Rectal smooth muscle tissue (tissue), 1 donor: ENCODE measurements at regions not wholly inside any gene's neighbourhood (a gene's known extent, or its start where the extent isn't known, plus 50 kb on each side); places are given as distances from the start of the nearest gene placed in this dataset.

ENCODE experiments used
- H3K27ac ChIP-seq: one replicate; pipeline ENCODE4 v1.7.0; 2013; ENCODE audit warnings: low read depth, low read length, inconsistent platforms
- H3K27me3 ChIP-seq: one replicate; pipeline ENCODE4 v1.7.0; 2013; ENCODE audit warnings: low read length; ENCODE audit not compliant: control insufficient read depth, insufficient read depth
- H3K36me3 ChIP-seq: one replicate; pipeline ENCODE4 v1.7.0; 2013; ENCODE audit warnings: low read length; ENCODE audit not compliant: control insufficient read depth, insufficient read depth
- H3K4me1 ChIP-seq: one replicate; pipeline ENCODE4 v1.7.0; 2013; ENCODE audit warnings: low read length; ENCODE audit not compliant: control insufficient read depth, insufficient read depth
- H3K4me3 ChIP-seq: one replicate; pipeline ENCODE4 v1.7.0; 2013; ENCODE audit warnings: low read length
- H3K9ac ChIP-seq: one replicate; pipeline ENCODE4 v1.7.0; 2013; ENCODE audit warnings: low read length

DNA sequence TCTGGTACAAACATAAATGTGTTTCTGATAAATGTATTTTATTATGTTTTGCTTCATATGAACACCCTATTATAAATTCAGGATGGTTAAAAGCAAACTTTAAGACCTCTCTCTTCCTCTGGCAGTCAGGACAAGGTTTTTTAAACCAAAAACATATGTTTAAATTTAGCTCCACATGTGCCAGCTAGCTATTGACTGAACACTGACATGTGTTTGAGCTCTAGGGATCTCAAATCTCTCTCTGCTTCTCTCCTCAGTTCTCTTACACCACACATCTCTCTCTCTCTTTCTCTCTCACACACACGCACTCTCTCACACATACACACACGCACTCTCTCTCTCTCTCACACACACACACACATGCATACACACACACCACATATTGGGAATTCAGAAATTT, 150.1 kb upstream of the RFX3 start:
- H3K9ac ChIP-seq = no peak overlapping the region
- H3K4me1 ChIP-seq = no peaks in the 10 kb centered on the region
- H3K4me3 ChIP-seq = no peak overlapping the region
- no peaks in the 10 kb centered on the region for H3K27me3 ChIP-seq
- no peak overlapping the region for H3K27ac ChIP-seq
- no peaks in the 10 kb centered on the region for H3K36me3 ChIP-seq

DNA sequence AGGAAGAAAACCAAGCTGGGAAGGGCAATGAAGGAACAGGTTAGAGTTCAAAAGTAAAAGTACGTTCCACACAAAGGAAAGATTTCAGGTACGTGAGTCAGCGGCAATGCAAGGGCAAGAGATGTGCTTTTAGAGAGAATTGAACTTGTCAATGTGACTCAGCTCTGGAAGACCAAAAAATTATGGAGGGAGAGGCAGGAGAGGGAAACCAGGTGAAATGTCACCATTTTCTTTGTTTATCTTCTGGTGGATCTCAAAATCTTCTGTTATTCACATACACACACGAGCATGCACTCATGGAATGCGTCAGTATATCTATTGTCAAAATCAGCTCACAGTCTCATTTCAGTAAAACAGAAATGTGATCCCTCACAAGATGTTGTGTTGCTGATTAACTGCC, 148.8 kb upstream of the RFX3 start:
- no peak overlapping the region for H3K27ac ChIP-seq
- H3K36me3 ChIP-seq = no peaks in the 10 kb centered on the region
- H3K4me1 ChIP-seq = no peaks in the 10 kb centered on the region
- H3K9ac ChIP-seq = no peak overlapping the region
- H3K4me3 ChIP-seq = no peak overlapping the region
- no peaks in the 10 kb centered on the region for H3K27me3 ChIP-seq

DNA sequence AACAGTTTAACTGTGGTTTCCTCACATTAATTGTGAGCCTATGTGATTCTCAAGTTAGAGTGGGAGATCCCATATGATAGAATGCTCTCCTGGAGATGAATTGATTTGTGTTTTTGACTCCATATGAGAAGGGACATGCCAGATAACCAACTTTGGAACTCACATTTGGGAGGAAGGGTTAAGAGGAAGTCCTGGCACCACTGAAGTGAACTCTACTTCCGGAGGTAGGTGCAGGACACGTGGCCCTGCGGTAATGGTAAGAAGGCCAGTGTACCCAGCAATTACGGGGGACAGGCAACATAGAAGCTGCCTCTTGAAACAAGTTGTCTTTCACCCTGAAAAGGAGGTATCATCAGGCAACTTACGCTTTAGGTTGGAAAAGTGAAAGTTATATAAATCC, 146.6 kb upstream of the RFX3 start:
- no peaks in the 10 kb centered on the region for H3K4me1 ChIP-seq
- H3K36me3 ChIP-seq = no peaks in the 10 kb centered on the region
- H3K4me3 ChIP-seq = no peak overlapping the region
- no peak overlapping the region for H3K9ac ChIP-seq
- no peak overlapping the region for H3K27ac ChIP-seq
- H3K27me3 ChIP-seq = no peaks in the 10 kb centered on the region

DNA sequence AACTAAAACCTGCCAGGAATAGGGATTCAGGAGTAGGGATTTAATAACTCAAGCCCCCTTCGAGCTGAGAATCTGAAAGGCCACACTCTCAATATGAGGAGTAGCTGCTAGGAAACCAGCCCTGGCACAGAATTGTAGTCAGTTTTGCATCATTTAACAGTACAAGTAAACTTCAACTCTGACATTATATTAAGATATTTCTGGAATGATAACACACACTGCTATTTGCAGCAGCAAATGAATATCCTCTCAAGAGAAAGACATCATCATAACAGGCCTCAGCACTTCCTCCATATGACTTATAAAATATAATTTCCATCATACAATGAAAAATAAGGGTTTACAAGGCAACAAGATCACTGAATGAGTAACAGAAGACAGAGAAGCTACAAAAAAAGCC, 138.2 kb upstream of the RFX3 start:
- Histone ChIP-seq H3K27ac (no peak overlapping the region), H3K4me3 (no peak overlapping the region), H3K9ac (no peak overlapping the region), H3K27me3 (no peaks in the 10 kb centered on the region), H3K4me1 (no peaks in the 10 kb centered on the region), H3K36me3 (no peaks in the 10 kb centered on the region)

DNA sequence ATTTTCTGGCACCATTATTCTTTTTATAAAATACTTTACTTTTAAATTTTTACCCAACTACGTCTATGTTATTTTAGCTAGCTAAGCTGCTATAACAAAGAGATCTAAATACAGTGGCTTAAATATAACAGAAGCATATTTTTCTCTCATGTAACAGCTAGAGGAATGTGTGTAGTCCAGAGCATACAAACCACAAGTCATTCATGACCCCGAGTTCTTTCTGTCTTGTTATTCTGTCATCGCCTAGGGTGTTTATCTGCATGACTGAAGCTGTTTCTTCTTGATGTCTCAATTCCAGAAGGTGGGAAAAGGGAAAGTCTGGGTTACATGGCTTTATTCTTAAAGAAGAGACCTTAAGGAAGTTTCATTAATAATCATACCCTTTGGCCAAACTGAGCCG, 136.9 kb upstream of the RFX3 start:
- no peak overlapping the region for H3K4me3 ChIP-seq
- no peak overlapping the region for H3K27ac ChIP-seq
- no peaks in the 10 kb centered on the region for H3K27me3 ChIP-seq
- no peaks in the 10 kb centered on the region for H3K4me1 ChIP-seq
- no peak overlapping the region for H3K9ac ChIP-seq
- no peaks in the 10 kb centered on the region for H3K36me3 ChIP-seq

DNA sequence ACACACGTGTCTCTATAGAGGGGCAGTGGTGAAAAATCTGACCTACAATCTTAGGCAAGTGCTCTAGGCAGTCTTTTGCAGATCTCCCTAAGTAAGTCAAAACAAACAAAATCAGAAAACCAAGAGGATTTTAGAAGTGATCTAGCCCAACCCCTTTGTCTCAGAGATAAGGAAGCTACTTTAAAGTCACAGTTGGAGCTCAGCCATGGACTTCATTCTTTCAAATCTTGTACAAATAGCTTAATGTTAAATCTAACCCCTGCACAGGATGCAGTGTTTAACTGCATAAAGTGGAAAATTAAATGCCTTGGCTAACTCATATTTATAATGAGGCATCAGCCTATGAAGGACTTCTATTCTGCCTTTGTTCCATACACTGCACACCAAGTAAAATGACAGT, 135.1 kb upstream of the RFX3 start:
- H3K27me3 ChIP-seq = no peaks in the 10 kb centered on the region
- H3K4me3 ChIP-seq = no peak overlapping the region
- H3K4me1 ChIP-seq = no peaks in the 10 kb centered on the region
- H3K27ac ChIP-seq = no peak overlapping the region
- H3K9ac ChIP-seq = no peak overlapping the region
- H3K36me3 ChIP-seq = no peaks in the 10 kb centered on the region

DNA sequence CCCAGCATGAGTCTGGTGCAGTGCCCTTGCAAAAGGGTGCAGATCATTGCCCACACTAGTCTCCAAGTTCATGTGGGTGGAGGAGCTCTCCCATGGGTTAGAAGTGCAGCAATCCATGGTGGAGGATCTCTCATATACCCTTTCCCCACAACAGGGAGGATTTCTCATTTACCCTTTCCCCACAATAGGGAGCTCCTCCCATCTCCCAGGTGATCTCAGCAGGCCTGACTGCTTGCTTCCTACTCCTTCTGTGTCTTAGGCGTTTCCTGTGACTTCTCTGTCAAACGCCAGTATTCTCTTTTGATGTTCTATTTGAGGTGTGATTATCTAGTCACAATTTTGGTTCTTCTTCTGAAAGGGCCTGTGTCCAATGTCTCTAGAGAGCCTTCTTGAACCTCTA, 133.8 kb upstream of the RFX3 start:
- no peaks in the 10 kb centered on the region for H3K36me3 ChIP-seq
- H3K27me3 ChIP-seq = no peaks in the 10 kb centered on the region
- H3K4me3 ChIP-seq = no peak overlapping the region
- no peaks in the 10 kb centered on the region for H3K4me1 ChIP-seq
- no peak overlapping the region for H3K9ac ChIP-seq
- no peak overlapping the region for H3K27ac ChIP-seq

DNA sequence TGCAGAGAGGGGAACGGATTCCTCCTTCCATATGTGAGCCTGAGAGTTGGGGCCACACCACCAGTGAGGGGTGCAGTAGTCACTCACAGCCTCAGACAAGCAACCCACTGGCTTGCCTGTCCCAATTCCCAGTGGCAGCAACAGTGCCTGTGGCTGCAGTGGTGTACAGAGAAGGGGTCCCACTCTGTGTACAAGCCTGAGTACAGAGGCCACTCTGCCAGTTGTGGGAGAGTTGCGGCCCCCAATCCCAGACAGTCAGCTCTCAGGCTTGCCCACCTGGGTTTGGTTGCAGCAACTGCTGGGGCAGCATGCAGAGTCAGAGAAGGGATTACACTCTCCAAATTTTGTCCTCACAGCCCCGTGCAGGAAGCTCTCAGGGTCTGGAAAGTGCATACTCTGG, 133.2 kb upstream of the RFX3 start:
- Histone ChIP-seq H3K27ac (no peak overlapping the region), H3K4me1 (no peaks in the 10 kb centered on the region), H3K36me3 (no peaks in the 10 kb centered on the region), H3K9ac (no peak overlapping the region), H3K4me3 (no peak overlapping the region), H3K27me3 (no peaks in the 10 kb centered on the region)

DNA sequence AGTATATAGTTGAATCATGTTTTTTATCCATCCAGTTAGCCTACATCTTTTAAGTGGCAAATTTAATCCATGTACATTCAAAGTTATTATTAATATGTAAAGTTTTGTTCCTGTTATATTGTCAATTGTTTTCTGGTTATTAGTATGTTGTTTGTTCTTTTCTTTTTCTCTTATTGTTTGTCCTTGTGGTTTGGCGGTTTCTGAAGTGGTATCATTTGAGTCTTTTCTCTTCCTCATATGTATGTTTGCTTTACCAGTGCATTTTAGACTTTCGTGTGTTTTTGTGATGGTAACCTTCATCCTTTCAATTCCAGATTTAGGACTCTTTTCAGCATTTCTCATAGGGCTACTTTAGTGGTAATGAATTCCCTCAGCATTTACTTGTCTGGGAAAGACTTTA, 130.4 kb upstream of the RFX3 start:
- Histone ChIP-seq H3K27me3 (no peaks in the 10 kb centered on the region), H3K27ac (no peak overlapping the region), H3K36me3 (no peaks in the 10 kb centered on the region), H3K4me1 (no peaks in the 10 kb centered on the region), H3K9ac (no peak overlapping the region), H3K4me3 (no peak overlapping the region)

DNA sequence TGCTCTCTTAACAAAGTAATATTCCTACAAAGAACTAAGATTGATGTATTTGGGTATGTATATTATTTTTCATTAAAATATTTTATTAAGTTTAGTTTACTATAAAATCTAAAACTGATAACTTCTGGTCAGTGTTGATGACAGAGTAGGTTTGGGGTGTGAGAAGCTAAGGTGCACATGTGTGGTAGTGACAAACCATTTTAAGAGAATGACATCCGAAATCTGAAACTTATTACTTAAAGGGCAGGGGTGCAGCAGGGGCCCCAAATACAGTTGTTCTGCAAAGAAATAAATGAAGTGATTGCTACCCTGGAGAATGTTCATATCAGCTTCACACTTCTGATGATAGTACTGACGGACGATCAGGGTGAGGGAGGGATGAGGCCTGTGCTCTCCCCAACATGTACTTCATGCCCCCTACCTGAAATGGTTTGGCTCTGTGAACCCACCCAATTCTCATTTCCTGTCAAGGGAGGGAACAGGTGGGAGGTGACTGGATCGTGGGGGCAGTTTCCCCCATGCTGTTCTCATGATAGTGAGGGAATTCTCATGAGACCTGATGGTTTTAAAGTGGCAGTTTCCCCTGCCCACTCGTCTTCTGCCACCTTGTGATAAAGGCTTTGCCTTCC, 125.3 kb upstream of the RFX3 start:
- no peak overlapping the region for H3K9ac ChIP-seq
- no peaks in the 10 kb centered on the region for H3K36me3 ChIP-seq
- no peaks in the 10 kb centered on the region for H3K4me1 ChIP-seq
- H3K27ac ChIP-seq = no peak overlapping the region
- H3K4me3 ChIP-seq = no peak overlapping the region
- no peaks in the 10 kb centered on the region for H3K27me3 ChIP-seq

DNA sequence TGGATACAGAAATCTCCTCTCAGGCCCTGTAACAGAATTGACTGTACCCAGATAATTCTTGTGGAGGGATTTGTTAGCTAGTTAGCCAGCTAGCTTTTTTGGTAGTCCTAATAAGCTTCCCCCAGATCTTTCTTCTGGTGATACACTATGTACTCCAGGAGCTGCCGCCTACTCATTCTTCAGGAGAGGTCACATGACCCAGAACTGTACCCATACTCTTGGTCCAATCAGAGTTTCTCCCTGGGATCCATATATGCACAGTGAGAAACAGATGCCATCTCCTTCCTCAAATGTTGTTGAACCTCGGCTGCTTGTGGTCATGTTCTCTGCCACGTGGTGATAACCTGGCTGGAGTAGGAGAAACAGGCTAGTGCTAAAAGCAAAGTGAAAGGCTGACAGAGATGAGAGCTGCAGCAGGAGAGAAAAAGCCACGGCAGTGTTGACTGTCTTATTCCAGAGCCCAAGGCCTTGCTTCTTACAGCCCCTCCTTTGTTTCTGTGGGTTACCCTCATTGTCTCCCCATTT, 123.0 kb upstream of the RFX3 start:
- no peak overlapping the region for H3K4me3 ChIP-seq
- no peaks in the 10 kb centered on the region for H3K36me3 ChIP-seq
- H3K27me3 ChIP-seq = no peaks in the 10 kb centered on the region
- H3K9ac ChIP-seq = no peak overlapping the region
- H3K4me1 ChIP-seq = no peaks in the 10 kb centered on the region
- H3K27ac ChIP-seq = no peak overlapping the region

DNA sequence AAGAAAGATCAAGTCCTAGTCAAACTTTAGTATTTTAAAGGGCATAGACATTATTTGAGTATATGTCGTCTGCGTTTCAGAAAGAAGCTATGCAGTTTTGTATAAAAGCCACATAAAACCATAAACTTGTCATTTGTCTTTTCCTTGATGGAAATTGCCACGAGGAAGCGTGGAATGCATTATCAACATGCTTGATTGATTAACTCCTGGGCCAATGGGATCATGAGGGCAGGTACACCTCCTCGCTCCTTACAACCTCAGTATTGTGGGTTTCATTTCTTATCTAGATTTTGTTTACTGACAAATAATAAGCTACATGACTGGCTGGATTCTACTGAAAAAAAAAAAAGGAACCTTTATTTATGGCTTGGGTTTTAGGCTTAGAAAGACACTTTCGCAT, 122.5 kb upstream of the RFX3 start:
- no peaks in the 10 kb centered on the region for H3K4me1 ChIP-seq
- H3K4me3 ChIP-seq = no peak overlapping the region
- H3K9ac ChIP-seq = no peak overlapping the region
- no peak overlapping the region for H3K27ac ChIP-seq
- H3K27me3 ChIP-seq = no peaks in the 10 kb centered on the region
- no peaks in the 10 kb centered on the region for H3K36me3 ChIP-seq

DNA sequence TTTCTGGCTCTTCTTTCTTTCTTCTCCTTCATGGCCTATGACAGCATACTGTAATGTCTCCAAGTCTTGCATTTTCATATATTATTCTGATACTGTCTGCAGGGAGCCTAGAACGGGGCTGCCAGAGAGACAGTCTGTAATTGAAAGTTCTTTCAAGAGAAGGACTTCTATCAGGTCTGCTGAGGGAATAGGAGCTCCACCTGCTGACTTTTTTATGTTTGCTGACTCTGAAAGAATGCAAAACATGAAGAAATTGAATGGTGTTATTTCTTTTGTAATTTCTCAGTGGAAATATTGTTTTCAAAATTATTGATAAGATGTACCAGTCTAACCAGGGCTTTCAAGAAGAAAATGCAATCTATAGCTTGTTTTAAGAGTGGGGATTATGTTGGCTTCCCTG, 121.9 kb upstream of the RFX3 start:
- Histone ChIP-seq H3K27ac (no peak overlapping the region), H3K36me3 (no peaks in the 10 kb centered on the region), H3K4me3 (no peak overlapping the region), H3K9ac (no peak overlapping the region), H3K27me3 (no peaks in the 10 kb centered on the region), H3K4me1 (no peaks in the 10 kb centered on the region)
